A549 (cell line): ENCODE measurements at regions not wholly inside any gene's neighbourhood (a gene's known extent, or its start where the extent isn't known, plus 50 kb on each side); places are given as distances from the start of the nearest gene placed in this dataset.
"Not testable (repeated sequence)": the region's sequence is repeated elsewhere in the genome, so short reads cannot be mapped to it uniquely, and the experiment has no call there.

Experiments
- ESRRA ChIP-seq: fragments of 150-350 bp; IDR thresholded peaks from 2 replicates; pipeline ENCODE4 v1.6.1; 2014; ENCODE audit warnings: mild to moderate bottlenecking, low read length, borderline replicate concordance
- HEYL ChIP-seq: fragments of 250-450 bp; sonication (Bioruptor Pico); IDR thresholded peaks from 2 replicates; pipeline ENCODE4 v1.8.0; 2021; ENCODE audit warnings: mild to moderate bottlenecking, moderate library complexity
- JUN ChIP-seq, 2 experiments: fragments of >200 bp; sonication (Bioruptor Twin); formaldehyde crosslinking; IDR thresholded peaks; 2 replicates in 1 of 2; 3 replicates in 1 of 2; pipeline ENCODE4 v1.6.1; 2016 to 2017
- ZFP36 ChIP-seq: fragments of 450-650 bp; IDR thresholded peaks from 2 replicates; pipeline ENCODE4 v1.6.1; 2014; ENCODE audit warnings: borderline replicate concordance; ENCODE audit not compliant: partially characterized antibody
- TF ChIP-seq, protein P1 (sequence below): fragments of >200 bp; sonication (Bioruptor Twin); formaldehyde crosslinking; IDR thresholded peaks from 3 replicates; pipeline ENCODE4 v1.5.1; 2016

DNA sequence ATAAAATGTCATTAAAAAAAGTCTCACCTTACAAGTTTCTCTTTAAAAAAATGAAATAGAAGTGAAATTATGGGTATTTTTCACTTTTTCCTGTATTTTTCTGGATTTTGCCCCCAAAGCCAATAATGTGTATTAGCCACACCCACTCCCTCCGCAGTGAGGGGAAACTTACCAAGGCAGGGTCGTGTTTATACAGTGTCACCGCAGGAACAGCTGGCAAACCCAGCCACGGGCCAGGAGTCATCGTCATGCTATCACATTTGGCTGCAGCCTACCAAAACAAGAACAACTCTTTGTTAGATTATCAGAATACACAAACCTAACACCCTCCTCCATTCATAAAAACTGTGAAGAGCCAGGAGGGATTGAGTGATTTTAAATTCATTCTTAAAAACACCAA lies 72.1 kb downstream of the CLEC18A start:
- TF ChIP-seq, protein P1, sequence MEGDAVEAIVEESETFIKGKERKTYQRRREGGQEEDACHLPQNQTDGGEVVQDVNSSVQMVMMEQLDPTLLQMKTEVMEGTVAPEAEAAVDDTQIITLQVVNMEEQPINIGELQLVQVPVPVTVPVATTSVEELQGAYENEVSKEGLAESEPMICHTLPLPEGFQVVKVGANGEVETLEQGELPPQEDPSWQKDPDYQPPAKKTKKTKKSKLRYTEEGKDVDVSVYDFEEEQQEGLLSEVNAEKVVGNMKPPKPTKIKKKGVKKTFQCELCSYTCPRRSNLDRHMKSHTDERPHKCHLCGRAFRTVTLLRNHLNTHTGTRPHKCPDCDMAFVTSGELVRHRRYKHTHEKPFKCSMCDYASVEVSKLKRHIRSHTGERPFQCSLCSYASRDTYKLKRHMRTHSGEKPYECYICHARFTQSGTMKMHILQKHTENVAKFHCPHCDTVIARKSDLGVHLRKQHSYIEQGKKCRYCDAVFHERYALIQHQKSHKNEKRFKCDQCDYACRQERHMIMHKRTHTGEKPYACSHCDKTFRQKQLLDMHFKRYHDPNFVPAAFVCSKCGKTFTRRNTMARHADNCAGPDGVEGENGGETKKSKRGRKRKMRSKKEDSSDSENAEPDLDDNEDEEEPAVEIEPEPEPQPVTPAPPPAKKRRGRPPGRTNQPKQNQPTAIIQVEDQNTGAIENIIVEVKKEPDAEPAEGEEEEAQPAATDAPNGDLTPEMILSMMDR, result not testable (repeated sequence)
- not testable (repeated sequence) for TF ChIP-seq HEYL; ESRRA; ZFP36; JUN (IDR thresholded peaks at IDR 0.05)
